ENCODE measurements at regions not wholly inside any gene's neighbourhood (a gene's known extent, or its start where the extent isn't known, plus 50 kb on each side); places are given as distances from the start of the nearest gene placed in this dataset.

DNA sequence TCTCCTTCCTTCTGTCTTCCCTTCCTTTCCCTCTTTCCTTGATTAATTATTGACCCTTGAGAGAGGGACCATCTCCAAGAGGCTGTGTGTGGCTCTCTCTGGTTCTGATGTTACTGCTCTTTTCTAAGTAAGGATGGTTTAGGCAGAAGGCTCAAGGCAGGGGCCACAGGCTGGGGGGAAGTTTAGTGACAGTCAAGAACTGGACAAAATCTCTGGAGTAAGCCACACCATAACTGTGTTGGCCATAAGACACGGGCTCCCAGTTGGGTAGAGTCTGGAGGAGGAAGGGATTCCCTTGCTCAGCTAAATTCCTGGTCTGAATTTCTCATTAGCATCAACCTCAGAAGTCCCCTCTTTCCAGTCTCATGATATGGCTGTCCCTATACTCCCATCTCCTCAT, 74.7 kb downstream of the BUD13 start:
- Mint-ChIP-seq H3K4me3 (no peak overlapping the region), H3K9me3 (no peaks in the 10 kb centered on the region), H3K27me3 (no peaks in the 10 kb centered on the region), H3K4me1 (no peaks in the 10 kb centered on the region), H3K36me3 (ENCODE audit: low read depth) (no peaks in the 10 kb centered on the region), H3K27ac (no peak overlapping the region)
- ChIA-PET POLR2A (no interaction called here), CTCF (no interaction called here)
- DNase-seq = no peak

DNA sequence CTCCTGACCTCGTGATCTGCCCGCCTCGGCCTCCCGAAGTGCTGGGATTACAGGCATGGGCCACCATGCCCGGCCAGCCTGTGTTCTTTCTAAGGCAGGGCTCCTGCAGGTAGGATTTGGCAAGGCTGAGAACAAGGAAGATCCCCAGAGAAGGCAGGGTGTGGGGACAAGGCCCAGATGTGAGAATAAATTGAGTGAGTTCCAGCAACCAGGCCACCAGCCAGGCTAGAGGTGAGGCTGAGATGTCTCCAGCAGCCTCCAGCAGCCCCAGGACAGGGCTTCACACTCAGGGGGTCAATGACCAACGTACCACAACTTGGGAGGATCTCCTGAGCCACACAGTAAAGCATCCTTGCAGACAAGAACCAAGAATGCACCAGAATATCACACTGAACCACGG, 75.1 kb downstream of the BUD13 start:
- Mint-ChIP-seq H3K4me3 (no peak overlapping the region), H3K36me3 (ENCODE audit: low read depth) (no peaks in the 10 kb centered on the region), H3K27ac (no peak overlapping the region), H3K4me1 (no peaks in the 10 kb centered on the region), H3K27me3 (no peaks in the 10 kb centered on the region), H3K9me3 (no peaks in the 10 kb centered on the region)
- ChIA-PET CTCF (no interaction called here), POLR2A (no interaction called here)
- no peak for DNase-seq

DNA sequence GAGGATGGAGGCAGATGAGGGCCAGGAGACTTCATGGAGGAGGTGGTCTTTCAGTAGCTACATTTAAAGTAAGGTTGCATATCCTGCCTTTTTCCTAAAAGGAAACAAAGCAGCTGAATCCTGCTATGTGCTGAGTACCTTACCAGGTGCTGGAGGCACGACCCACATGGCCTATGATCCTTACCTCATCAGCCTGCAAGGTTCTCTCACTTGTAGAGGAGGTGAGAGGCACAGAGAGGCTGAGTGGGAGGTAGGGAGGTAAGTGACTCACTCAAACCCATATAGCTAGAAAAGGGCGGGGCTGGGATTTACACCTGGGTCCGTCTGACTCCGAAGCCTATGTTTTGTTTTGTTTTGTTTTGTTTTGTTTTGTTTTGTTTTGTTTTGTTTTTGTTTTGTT, 75.8 kb downstream of the BUD13 start:
- H3K4me1 Mint-ChIP-seq = no peaks in the 10 kb centered on the region
- no peaks in the 10 kb centered on the region for H3K9me3 Mint-ChIP-seq
- CTCF ChIA-PET = no interaction called here
- no peak for DNase-seq
- H3K27ac Mint-ChIP-seq = no peak overlapping the region
- no peaks in the 10 kb centered on the region for H3K36me3 Mint-ChIP-seq (ENCODE audit: low read depth)
- H3K4me3 Mint-ChIP-seq = no peak overlapping the region
- no peaks in the 10 kb centered on the region for H3K27me3 Mint-ChIP-seq
- POLR2A ChIA-PET = no interaction called here

DNA sequence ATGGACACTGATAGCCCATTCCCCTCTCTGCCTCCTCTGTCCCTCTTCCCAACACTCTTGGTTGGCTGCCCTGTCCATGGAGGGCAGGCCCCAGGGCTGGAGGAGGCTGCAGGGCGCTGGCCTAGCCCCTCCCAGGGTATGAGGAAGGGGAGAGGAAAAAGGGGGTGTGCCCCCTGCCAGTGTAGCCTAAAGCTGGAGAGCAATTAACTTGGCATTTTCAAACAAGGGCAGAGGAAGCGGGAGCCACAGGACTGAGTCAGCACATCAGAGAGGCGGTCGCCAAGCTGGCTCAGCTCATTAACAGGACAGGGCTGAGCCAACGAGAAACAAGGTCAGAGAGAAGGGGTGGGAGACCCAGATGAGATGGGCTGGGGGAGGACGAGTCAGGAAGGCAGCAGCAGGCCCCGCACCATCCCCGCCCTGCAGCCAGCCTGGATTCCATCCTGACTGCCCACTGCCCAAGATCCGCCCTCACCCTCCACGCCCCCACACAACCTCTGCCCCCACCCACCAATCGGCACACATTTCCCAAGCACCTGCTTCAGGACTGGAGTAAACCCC, 76.3 kb downstream of the BUD13 start:
- Mint-ChIP-seq H3K36me3 (ENCODE audit: low read depth) (no peaks in the 10 kb centered on the region), H3K4me3 (no peak overlapping the region), H3K4me1 (peaks cover 3% of the 10 kb centered on the region), H3K27ac (no peak overlapping the region), H3K27me3 (no peaks in the 10 kb centered on the region), H3K9me3 (no peaks in the 10 kb centered on the region)
- CTCF ChIA-PET = interaction anchor here (0.6 kb wide), 1 partner anchor 99 kb away, joined by 3 read pairs; no protein-coding TSS in a partner anchor
- POLR2A ChIA-PET = no interaction called here
- no peak for DNase-seq

DNA sequence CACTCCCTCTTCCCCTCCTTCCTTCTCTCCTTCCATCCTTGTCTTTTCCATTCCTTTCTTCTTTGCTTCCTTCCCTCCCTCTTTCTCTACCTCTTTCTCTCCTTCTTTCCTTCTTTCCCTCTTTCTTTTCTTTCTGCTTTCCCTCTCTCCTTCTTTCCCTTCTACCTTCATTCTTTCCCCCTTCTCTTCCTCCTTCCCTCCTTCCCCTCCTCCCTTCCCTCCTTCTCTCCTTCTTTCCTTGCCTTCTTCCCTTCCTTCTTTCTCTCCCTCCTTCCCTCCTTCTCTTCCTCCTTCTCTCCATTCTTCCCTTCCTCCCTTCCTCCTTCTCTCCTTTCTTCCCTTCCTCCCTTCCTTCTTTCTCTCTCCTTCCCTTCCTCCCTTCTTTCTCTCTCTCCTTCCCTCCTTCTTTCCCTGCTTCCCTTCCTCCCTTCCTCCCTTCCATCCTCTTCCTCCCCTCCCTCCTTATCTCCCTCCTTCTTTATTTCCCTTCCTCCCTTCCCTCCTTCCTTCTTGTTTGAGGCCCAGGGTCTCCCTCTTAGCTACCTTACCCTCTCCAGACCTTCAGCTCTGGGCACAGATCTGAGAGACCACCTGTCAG, 77.0 kb downstream of the BUD13 start:
- Mint-ChIP-seq H3K4me3 (no peak overlapping the region), H3K9me3 (no peaks in the 10 kb centered on the region), H3K27ac (no peak overlapping the region), H3K27me3 (no peaks in the 10 kb centered on the region), H3K4me1 (peaks cover 3% of the 10 kb centered on the region), H3K36me3 (ENCODE audit: low read depth) (no peaks in the 10 kb centered on the region)
- ChIA-PET POLR2A (no interaction called here), CTCF (interaction anchor here (0.6 kb wide), 1 partner anchor 99 kb away, joined by 3 read pairs; no protein-coding TSS in a partner anchor)
- DNase-seq = no peak

DNA sequence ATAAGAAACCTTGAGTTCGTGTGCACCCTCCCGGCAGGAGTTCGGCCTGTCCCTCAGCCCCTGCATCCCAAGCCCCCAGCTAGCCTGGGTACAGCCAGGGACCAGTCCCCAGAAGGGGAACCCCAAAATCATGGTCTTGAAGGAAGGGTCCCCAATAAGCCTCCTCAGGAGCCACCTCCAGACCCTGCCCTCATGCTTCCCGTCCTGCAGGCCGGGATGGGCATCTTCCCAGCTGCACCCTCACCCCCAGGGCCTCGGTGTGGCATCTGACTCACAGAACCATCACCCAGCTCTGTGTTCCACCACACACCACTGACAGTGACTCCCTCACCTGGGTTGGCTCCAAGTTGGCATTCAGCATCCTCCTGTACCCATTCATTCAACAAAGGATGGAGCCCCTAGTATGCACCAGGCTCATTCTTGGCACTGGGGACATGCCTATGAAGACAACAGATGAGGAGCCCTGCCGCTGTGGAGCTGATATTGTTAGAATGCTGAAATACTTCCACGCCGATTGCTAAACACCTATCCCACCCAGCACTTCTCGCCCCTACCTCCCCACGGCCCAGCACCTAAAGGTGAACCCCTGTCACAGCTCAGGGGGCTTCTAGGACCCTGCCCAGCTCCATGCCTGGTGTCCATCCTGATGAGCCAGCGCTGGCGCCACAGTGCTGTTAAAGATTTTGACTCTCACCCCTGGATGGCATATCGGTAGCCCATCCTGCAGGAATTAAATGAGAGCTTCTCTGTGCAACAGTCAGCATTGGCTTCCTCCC, 77.8 kb downstream of the BUD13 start:
- Mint-ChIP-seq H3K9me3 (no peaks in the 10 kb centered on the region), H3K27me3 (no peaks in the 10 kb centered on the region), H3K4me1 (peaks cover 3% of the 10 kb centered on the region), H3K4me3 (no peak overlapping the region), H3K27ac (no peak overlapping the region), H3K36me3 (ENCODE audit: low read depth) (no peaks in the 10 kb centered on the region)
- POLR2A ChIA-PET = no interaction called here
- CTCF ChIA-PET = interaction anchor here (1.4 kb wide), 1 partner anchor 20 kb away, joined by 3 read pairs; no protein-coding TSS in a partner anchor
- DNase-seq = no peak

DNA sequence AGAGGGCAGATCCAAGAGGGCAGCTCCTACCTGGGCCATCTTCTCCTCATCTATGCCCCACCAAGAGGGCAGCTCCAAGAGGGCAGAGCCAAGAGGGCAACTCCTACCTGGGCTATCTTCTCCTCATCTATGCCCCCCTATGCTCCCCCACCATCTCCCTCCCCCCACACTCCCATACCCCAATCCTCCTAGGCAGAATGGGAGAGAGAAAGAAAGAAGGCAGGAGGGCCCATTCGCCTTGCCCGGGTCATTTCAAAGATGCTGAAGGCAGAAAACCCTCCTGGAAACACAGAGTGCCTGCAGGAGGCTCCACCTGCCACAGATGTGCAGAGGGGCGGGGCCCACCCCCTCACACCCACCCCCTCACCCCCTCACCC, 78.5 kb downstream of the BUD13 start:
- DNase-seq = no peak
- Mint-ChIP-seq H3K36me3 (ENCODE audit: low read depth) (no peaks in the 10 kb centered on the region), H3K9me3 (no peaks in the 10 kb centered on the region), H3K27ac (no peak overlapping the region), H3K4me1 (peaks cover 3% of the 10 kb centered on the region), H3K4me3 (no peak overlapping the region), H3K27me3 (no peaks in the 10 kb centered on the region)
- CTCF ChIA-PET = interaction anchor here (1.4 kb wide), 1 partner anchor 20 kb away, joined by 3 read pairs; no protein-coding TSS in a partner anchor
- POLR2A ChIA-PET = no interaction called here

DNA sequence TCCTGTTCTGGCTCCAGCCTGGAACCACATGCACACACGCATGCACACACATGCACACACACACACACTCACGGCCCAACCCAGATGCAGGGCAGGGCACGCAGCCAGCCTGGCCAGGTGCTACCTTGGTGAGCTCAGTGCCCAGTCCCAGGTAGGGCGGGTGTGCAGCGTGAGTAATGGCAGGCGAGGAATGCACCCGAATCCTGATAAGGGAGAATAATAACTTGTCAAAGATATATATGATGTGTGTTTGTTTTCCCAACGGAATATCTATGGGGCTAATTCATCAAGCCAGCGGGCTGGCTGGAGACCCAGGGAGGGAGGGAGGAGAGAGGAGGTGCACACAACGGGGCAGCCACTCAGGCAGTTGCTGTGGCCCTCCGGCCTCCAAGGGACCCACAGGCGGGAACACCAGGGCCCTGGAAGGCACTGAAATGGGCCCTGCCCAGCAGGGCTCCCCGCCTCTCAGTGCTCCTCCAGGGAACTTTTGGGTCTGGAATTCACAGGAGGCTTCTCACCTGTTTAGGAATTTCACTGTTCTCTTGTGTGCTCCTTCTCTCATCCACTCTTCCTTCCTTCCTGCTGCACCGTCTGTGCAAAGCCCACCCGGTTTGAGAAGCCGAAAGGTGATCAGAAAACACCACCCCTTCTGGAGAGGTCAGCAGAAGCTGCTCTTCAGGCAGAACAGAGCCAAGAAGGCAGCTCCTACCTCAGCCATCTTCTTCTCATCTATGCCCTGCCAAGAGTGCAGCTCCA, 79.0 kb downstream of the BUD13 start:
- H3K27me3 Mint-ChIP-seq = no peaks in the 10 kb centered on the region
- H3K36me3 Mint-ChIP-seq (ENCODE audit: low read depth) = no peaks in the 10 kb centered on the region
- DNase-seq = no peak
- peaks cover 3% of the 10 kb centered on the region for H3K4me1 Mint-ChIP-seq
- ChIA-PET POLR2A (no interaction called here), CTCF (interaction anchor here (1.4 kb wide), 1 partner anchor 21 kb away, joined by 3 read pairs; no protein-coding TSS in a partner anchor)
- no peak overlapping the region for H3K27ac Mint-ChIP-seq
- no peak overlapping the region for H3K4me3 Mint-ChIP-seq
- no peaks in the 10 kb centered on the region for H3K9me3 Mint-ChIP-seq

DNA sequence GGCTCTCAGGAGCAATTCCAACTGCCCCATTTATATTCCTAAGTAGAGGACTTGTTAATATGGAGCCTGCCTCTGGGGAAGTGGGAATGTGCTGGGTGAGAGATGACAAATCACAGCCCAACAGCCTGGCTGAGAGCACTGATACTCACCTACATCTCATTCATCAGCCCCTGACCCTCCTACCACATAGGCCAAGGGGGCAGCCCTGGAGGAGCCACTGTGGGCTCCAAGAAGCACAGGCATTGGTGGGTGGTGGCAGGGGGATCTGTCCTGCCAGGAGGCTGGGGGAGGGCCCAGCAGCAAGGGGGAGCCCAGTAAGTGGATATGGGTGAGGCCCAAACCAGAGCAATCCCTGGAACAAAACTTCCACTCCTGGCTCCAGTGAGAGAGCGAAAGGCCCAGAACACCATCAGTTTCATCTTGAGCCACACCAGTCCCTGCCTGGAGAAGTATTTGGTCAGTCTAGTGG, 79.7 kb downstream of the BUD13 start:
- Mint-ChIP-seq H3K36me3 (ENCODE audit: low read depth) (no peaks in the 10 kb centered on the region), H3K27ac (no peak overlapping the region)

DNA sequence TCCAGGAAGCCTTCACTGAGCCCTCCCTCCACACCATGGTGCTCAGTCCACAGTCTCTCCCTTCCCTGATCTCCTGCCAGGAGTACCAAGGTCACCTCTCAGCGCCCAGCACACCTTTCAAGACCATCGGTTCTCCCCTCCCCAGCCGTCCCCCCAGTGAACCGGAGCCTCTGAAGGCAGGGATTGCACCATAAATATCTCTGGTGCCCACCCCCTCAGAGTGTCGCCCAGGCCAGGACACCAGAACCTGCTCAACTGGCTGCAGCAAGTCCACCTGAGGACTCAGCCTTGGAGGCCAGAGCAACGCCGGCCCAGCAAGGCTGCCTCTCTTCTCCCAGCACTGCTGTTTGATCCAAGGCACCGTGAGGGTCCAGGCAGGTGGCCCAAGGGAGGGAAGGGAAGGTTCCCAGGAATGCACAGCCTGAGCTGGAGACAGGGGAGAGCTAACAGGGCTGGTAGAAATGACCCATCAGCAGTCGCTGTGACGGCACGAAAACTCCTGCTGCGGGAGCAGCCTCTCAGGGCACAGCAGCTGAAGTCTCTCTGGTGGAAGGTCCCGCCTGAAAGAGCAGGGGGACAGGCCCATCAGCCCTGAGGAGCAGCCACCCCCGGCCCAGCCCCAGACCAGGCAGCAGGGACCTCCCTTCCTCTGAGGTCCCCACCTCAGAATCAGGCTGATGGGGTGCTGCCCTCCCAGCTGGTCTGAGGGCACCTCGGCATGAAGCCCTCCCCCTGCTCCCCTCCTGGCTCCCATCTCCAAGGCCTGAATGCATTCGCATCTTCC, 80.3 kb downstream of the BUD13 start:
- no peak overlapping the region for H3K4me3 Mint-ChIP-seq
- no peaks in the 10 kb centered on the region for H3K9me3 Mint-ChIP-seq
- H3K27me3 Mint-ChIP-seq = no peaks in the 10 kb centered on the region
- no peaks in the 10 kb centered on the region for H3K36me3 Mint-ChIP-seq (ENCODE audit: low read depth)
- POLR2A ChIA-PET = no interaction called here
- CTCF ChIA-PET = interaction anchor here (0.5 to 1.4 kb wide), 7 partner anchors 8 to 1106 kb away, joined by 3 to 5 read pairs (median 3); no protein-coding TSS in a partner anchor
- peak overlapping the region; percentile 31 for H3K27ac Mint-ChIP-seq
- peaks cover 3% of the 10 kb centered on the region for H3K4me1 Mint-ChIP-seq
- DNase-seq = no peak

More for the DNA sequence above, 79.7 kb downstream of the BUD13 start:
- POLR2A ChIA-PET = no interaction called here
- Mint-ChIP-seq H3K4me1 (peaks cover 3% of the 10 kb centered on the region), H3K27me3 (no peaks in the 10 kb centered on the region), H3K9me3 (no peaks in the 10 kb centered on the region), H3K4me3 (no peak overlapping the region)
- DNase-seq = no peak
- CTCF ChIA-PET = interaction anchor here (1.4 kb wide), 1 partner anchor 21 kb away, joined by 3 read pairs; no protein-coding TSS in a partner anchor

DNA sequence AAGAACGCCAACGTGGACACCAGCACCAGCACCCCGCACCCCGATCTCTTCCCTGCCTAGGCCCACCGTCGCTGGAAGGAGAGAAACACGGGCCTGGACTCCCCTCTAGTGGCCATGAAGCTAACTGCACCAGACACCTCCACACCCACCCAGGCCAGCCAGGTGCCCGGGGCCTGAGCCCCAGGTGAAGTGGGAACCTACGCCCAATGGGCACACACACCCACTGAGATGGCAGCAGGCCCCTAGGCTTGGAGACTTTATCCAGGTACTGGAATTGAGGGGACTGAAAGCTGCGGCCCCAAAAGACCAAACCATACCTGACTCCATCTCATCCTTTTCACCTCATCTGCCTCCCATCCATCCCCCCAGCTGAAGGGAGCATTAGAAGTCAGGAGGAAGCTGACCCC, 81.0 kb downstream of the BUD13 start:
- peak; percentile 57 for DNase-seq
- ChIA-PET CTCF (interaction anchor here (0.5 to 1.4 kb wide), 7 partner anchors 9 to 1107 kb away, joined by 3 to 5 read pairs (median 3); no protein-coding TSS in a partner anchor), POLR2A (interaction anchor here (0.6 kb wide), 1 partner anchor 181 kb away, joined by 5 read pairs; no protein-coding TSS in a partner anchor)
- Mint-ChIP-seq H3K27me3 (no peaks in the 10 kb centered on the region), H3K27ac (no peak overlapping the region), H3K4me3 (no peak overlapping the region), H3K36me3 (ENCODE audit: low read depth) (no peaks in the 10 kb centered on the region), H3K9me3 (no peaks in the 10 kb centered on the region), H3K4me1 (peaks cover 3% of the 10 kb centered on the region)

DNA sequence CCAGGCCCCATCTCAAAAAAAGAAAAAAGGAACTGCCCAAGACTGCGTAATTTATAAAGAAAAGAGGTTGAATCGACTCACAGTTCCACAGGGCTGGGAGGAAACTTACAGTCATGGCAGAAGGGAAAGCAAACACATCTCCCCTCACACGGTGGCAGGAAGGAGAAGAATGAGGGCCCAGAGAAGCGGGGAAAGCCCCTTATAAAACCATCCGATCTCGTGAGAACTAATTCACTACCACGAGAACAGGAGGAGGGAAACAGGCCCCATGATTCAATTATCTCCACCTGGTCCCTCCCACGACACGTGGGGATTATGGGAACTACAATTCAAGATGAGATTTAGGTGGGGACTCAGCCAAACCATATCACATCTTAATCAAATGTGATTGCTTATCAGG, 82.2 kb downstream of the BUD13 start:
- Mint-ChIP-seq H3K9me3 (no peaks in the 10 kb centered on the region), H3K36me3 (ENCODE audit: low read depth) (no peaks in the 10 kb centered on the region), H3K27me3 (peaks cover under 1% of the 10 kb centered on the region), H3K27ac (no peak overlapping the region), H3K4me1 (peaks cover 3% of the 10 kb centered on the region), H3K4me3 (no peak overlapping the region)
- no peak for DNase-seq
- ChIA-PET POLR2A (no interaction called here), CTCF (no interaction called here)

All from activated CD4-positive, alpha-beta T cell treated with anti-CD3 and anti-CD28 coated beads, Interleukin-2, amount 10 ng/mL, durations not matched to agents 7 days and 5 days (primary cell).